A549 (cell line): ENCODE measurements at regions not wholly inside any gene's neighbourhood (a gene's known extent, or its start where the extent isn't known, plus 50 kb on each side); places are given as distances from the start of the nearest gene placed in this dataset.
"Not testable (repeated sequence)": the region's sequence is repeated elsewhere in the genome, so short reads cannot be mapped to it uniquely, and the experiment has no call there.

Source experiments
- CTCF ChIP-seq: fragments of >200 bp; sonication (Bioruptor Twin); formaldehyde crosslinking; IDR thresholded peaks from 3 replicates; pipeline ENCODE4 v1.5.1; 2016
- HOXB5 ChIP-seq: fragments of 250-450 bp; sonication (Bioruptor Pico); IDR thresholded peaks from 2 replicates; pipeline ENCODE4 v1.5.0; 2020; ENCODE audit warnings: mild to moderate bottlenecking, moderate library complexity
- JUNB ChIP-seq: fragments of >200 bp; sonication (Bioruptor Twin); formaldehyde crosslinking; IDR thresholded peaks from 2 replicates; pipeline ENCODE4 v1.6.1; 2016
- MAX ChIP-seq: IDR thresholded peaks from 2 replicates; pipeline ENCODE4 v1.6.1; 2012
- MAZ ChIP-seq: fragments of 150-350 bp; IDR thresholded peaks from 2 replicates; pipeline ENCODE4 v1.6.1; 2014; ENCODE audit warnings: antibody characterized with exemption, low read depth, low read length, borderline replicate concordance
- SREBF2 ChIP-seq: fragments of 450-650 bp; IDR thresholded peaks from 2 replicates; pipeline ENCODE4 v1.6.1; 2014; ENCODE audit warnings: mild to moderate bottlenecking, moderate library complexity

GRCh38 chr7:79625921-79626320 lies 172.5 kb upstream of the MAGI2 start:
- TF ChIP-seq CTCF; HOXB5 (CRISPR knock-in tag); SREBF2; JUNB; MAZ; MAX: not testable (repeated sequence)
